SK-N-SH (cell line): ENCODE measurements at regions not wholly inside any gene's neighbourhood (a gene's known extent, or its start where the extent isn't known, plus 50 kb on each side); places are given as distances from the start of the nearest gene placed in this dataset.

Experiments used
- CTCF ChIA-PET: fragments of 300-600, 350-600 bp; formaldehyde crosslinking; extraction: SDS; loops from one replicate; lab custom pipeline; 2021; lab: Yijun Ruan, JAX
- POLR2A ChIA-PET: fragments of 350-600 bp; sonication (Branson Sonifier 250); formaldehyde crosslinking; extraction: SDS; loops from one replicate; lab custom pipeline; 2020; ENCODE audit warnings: antibody characterized with exemption, inconsistent platforms; lab: Yijun Ruan, JAX
- DNase-seq: peaks from one replicate; pipeline ENCODE4 v3.0.0; 2012
- H2AFZ ChIP-seq: fragments of 200-600 bp; sonication (generic); 2 replicates; pipeline ENCODE4 v1.8.1; 2016; ENCODE audit warnings: antibody characterized with exemption, mild to moderate bottlenecking, low read depth
- H3F3A ChIP-seq: fragments of 200-600 bp; sonication (generic); replicated peaks from 2 replicates; pipeline ENCODE3; 2016; ENCODE audit warnings: antibody characterized with exemption, mild to moderate bottlenecking; ENCODE audit not compliant: insufficient read depth
- H3K27ac ChIP-seq, 2 experiments: fragments of 200-500 bp in 1 of 2; fragments of 200-600 bp in 1 of 2; sonication (Bioruptor generic) in 1 of 2; sonication (generic), shearing (Covaris generic) in 1 of 2; 2 replicates each; pipeline versions ENCODE4 v1.5.1 to v1.6.1; 2014 to 2016; ENCODE audit warnings: low read depth in 2 of 2, inconsistent platforms in 1 of 2, low read length in 1 of 2, mild to moderate bottlenecking in 1 of 2, mixed read lengths in 1 of 2
- H3K27me3 ChIP-seq: fragments of 200-600 bp; sonication (generic), shearing (Covaris generic); 2 replicates; pipeline ENCODE4 v1.6.1; 2016; ENCODE audit warnings: mixed run types; ENCODE audit not compliant: insufficient read depth
- H3K36me3 ChIP-seq, 2 experiments: fragments of 200-500 bp in 1 of 2; fragments of 200-600 bp in 1 of 2; sonication (Bioruptor generic) in 1 of 2; sonication (generic) in 1 of 2; replicated peaks in 1 of 2; 2 replicates each; pipeline versions ENCODE3 to v1.5.1; 2014 to 2016; ENCODE audit warnings: low read length in 1 of 2, mild to moderate bottlenecking in 1 of 2; ENCODE audit not compliant: insufficient read depth in 2 of 2, control insufficient read depth in 1 of 2
- H3K4me1 ChIP-seq, 2 experiments: fragments of 200-500 bp in 1 of 2; fragments of 200-600 bp in 1 of 2; sonication (Bioruptor generic) in 1 of 2; sonication (generic), shearing (Covaris generic) in 1 of 2; 2 replicates each; pipeline versions ENCODE4 v1.5.1 to v1.6.1; 2014 to 2016; ENCODE audit warnings: low read depth in 1 of 2, low read length in 1 of 2, mixed run types in 1 of 2; ENCODE audit not compliant: insufficient read depth in 2 of 2, control insufficient read depth in 1 of 2
- H3K4me2 ChIP-seq: fragments of 200-600 bp; sonication (generic), shearing (Covaris generic); 2 replicates; pipeline ENCODE4 v1.6.1; 2017; ENCODE audit warnings: mixed run types
- H3K4me3 ChIP-seq, 2 experiments: fragments of 200-500 bp in 1 of 2; fragments of 200-600 bp in 1 of 2; sonication (Bioruptor generic) in 1 of 2; sonication (generic), shearing (Covaris generic) in 1 of 2; 2 replicates each; pipeline versions ENCODE4 v1.5.1 to v1.8.1; 2014 to 2016; ENCODE audit warnings: low read depth in 2 of 2, inconsistent platforms in 1 of 2, low read length in 1 of 2, mild to moderate bottlenecking in 1 of 2, mixed read lengths in 1 of 2, moderate library complexity in 1 of 2
- H3K79me2 ChIP-seq: fragments of 200-600 bp; sonication (generic); 2 replicates; pipeline ENCODE4 v1.8.1; 2017; ENCODE audit warnings: mild to moderate bottlenecking; ENCODE audit not compliant: insufficient read depth
- H3K9ac ChIP-seq: fragments of 200-600 bp; sonication (generic); 2 replicates; pipeline ENCODE4 v1.6.1; 2017; ENCODE audit warnings: mixed run types
- H3K9me2 ChIP-seq: fragments of 200-600 bp; sonication (generic); 2 replicates; pipeline ENCODE4 v1.6.1; 2017; ENCODE audit warnings: mixed run types
- H3K9me3 ChIP-seq: fragments of 200-600 bp; sonication (generic); 2 replicates; pipeline ENCODE4 v1.6.1; 2017; ENCODE audit warnings: mixed run types, mild to moderate bottlenecking, moderate library complexity
- H4K20me1 ChIP-seq: fragments of 200-600 bp; sonication (generic); 2 replicates; pipeline ENCODE4 v1.6.1; 2017; ENCODE audit warnings: mild to moderate bottlenecking, mixed run types; ENCODE audit not compliant: insufficient read depth
- CTCF ChIP-seq: fragments of 200-600 bp; sonication (generic); IDR thresholded peaks from 2 replicates; pipeline ENCODE4 v1.6.1; 2017; ENCODE audit warnings: antibody characterized with exemption, mild to moderate bottlenecking, moderate library complexity
- ELF1 ChIP-seq: IDR thresholded peaks from 2 replicates; pipeline ENCODE4 v1.4.0; 2012
- EP300 ChIP-seq, 2 experiments: IDR thresholded peaks; 2 replicates each; pipeline versions ENCODE4 v1.4.0 to v1.6.1; 2012; ENCODE audit warnings: borderline replicate concordance in 1 of 2, low read depth in 1 of 2, low read length in 1 of 2
- GABPA ChIP-seq: IDR thresholded peaks from 2 replicates; pipeline ENCODE4 v1.4.0; 2012; ENCODE audit warnings: low read depth, mild to moderate bottlenecking
- GATA2 ChIP-seq: sonication (generic); formaldehyde crosslinking; IDR thresholded peaks from 2 replicates; pipeline ENCODE4 v1.5.0; 2020; ENCODE audit warnings: mild to moderate bottlenecking, missing genetic modification reagents
- MAX ChIP-seq: IDR thresholded peaks from 2 replicates; pipeline ENCODE4 v1.4.0; 2012; ENCODE audit warnings: low read depth
- MXI1 ChIP-seq: IDR thresholded peaks from 2 replicates; pipeline ENCODE4 v1.6.1; 2012; ENCODE audit warnings: mild to moderate bottlenecking, low read depth, low read length, improper control_type of control experiment
- NFIC ChIP-seq: IDR thresholded peaks from 2 replicates; pipeline ENCODE4 v1.4.0; 2012; ENCODE audit warnings: borderline replicate concordance
- NRF1 ChIP-seq: IDR thresholded peaks from 2 replicates; pipeline ENCODE4 v1.6.1; 2012; ENCODE audit warnings: low read depth, mild to moderate bottlenecking, low read length
- RAD21 ChIP-seq: IDR thresholded peaks from 2 replicates; pipeline ENCODE4 v1.6.1; 2012; ENCODE audit warnings: mild to moderate bottlenecking, low read length
- RCOR1 ChIP-seq: fragments of 150-350 bp; IDR thresholded peaks from 2 replicates; pipeline ENCODE4 v1.6.1; 2017; ENCODE audit warnings: antibody characterized with exemption, low read length
- REST ChIP-seq: IDR thresholded peaks from 2 replicates; pipeline ENCODE4 v1.6.1; 2012; ENCODE audit warnings: mild to moderate bottlenecking, low read depth, low read length, moderate library complexity
- SIN3A ChIP-seq: IDR thresholded peaks from 2 replicates; pipeline ENCODE4 v1.6.1; 2012; ENCODE audit warnings: low read depth, mild to moderate bottlenecking, low read length, moderate library complexity, borderline replicate concordance
- SMC3 ChIP-seq: IDR thresholded peaks from 2 replicates; pipeline ENCODE4 v1.6.1; 2012; ENCODE audit warnings: low read depth, low read length, improper control_type of control experiment
- TAF1 ChIP-seq: IDR thresholded peaks from 2 replicates; pipeline ENCODE4 v1.6.1; 2012; ENCODE audit warnings: low read depth, mild to moderate bottlenecking, low read length, moderate library complexity, borderline replicate concordance
- TEAD4 ChIP-seq: IDR thresholded peaks from 2 replicates; pipeline ENCODE4 v1.4.0; 2012; ENCODE audit warnings: mild to moderate bottlenecking, borderline replicate concordance; ENCODE audit not compliant: insufficient read depth
- USF1 ChIP-seq: IDR thresholded peaks from 2 replicates; pipeline ENCODE4 v1.4.0; 2012; ENCODE audit warnings: low read depth, borderline replicate concordance
- YY1 ChIP-seq: IDR thresholded peaks from 2 replicates; pipeline ENCODE4 v1.4.0; 2012; ENCODE audit warnings: low read depth, mild to moderate bottlenecking
- WGBS: methylation state at CpG from one replicate; pipeline ENCODE4 v1.1.6; 2017; ENCODE audit warnings: low lambda C conversion rate; 5-methylcytosine and 5-hydroxymethylcytosine counted together

GRCh38 chr22:48703265-48703941 is 1124.3 kb downstream of the BRD1 start:
- no peaks in the 10 kb centered on the region for H3K9me3 ChIP-seq

GRCh38 chr22:48702573-48703264 is 1125.0 kb downstream of the BRD1 start:
- Histone ChIP-seq H3K9me2 (no peaks in the 10 kb centered on the region), H3K27ac (no peak overlapping the region), H3K79me2 (no peaks in the 10 kb centered on the region), H2AFZ (no peak overlapping the region), H3K9me3 (no peaks in the 10 kb centered on the region), H4K20me1 (no peaks in the 10 kb centered on the region), H3K4me3 (no peak overlapping the region), H3K9ac (no peak overlapping the region), H3K4me1 (peaks cover 0 to 4% of the 10 kb centered on the region in 2 experiments; a peak in 1 of 4 replicates), H3F3A (no peaks in the 10 kb centered on the region), H3K4me2 (no peak overlapping the region), H3K27me3 (no peaks in the 10 kb centered on the region), H3K36me3 (no peaks in the 10 kb centered on the region)
- ChIA-PET POLR2A (no interaction called here), CTCF (no interaction called here)
- no peak for DNase-seq
- no peak for TF ChIP-seq ELF1
- no peak for TF ChIP-seq USF1
- no peak for TF ChIP-seq SMC3
- TF ChIP-seq REST, result no peak
- WGBS, result 50% methylated on average over 13 of the region's 26 CpGs

More at GRCh38 chr22:48703265-48703941, 1124.3 kb downstream of the BRD1 start:
- H3K27me3 ChIP-seq, result no peaks in the 10 kb centered on the region
- H3F3A ChIP-seq, result no peaks in the 10 kb centered on the region
- H3K9me2 ChIP-seq, result no peaks in the 10 kb centered on the region
- H4K20me1 ChIP-seq, result no peaks in the 10 kb centered on the region
- no peak overlapping the region for H3K4me2 ChIP-seq
- POLR2A ChIA-PET, result no interaction called here
- H3K4me3 ChIP-seq, result no peak overlapping the region
- CTCF ChIA-PET, result interaction anchor here (0.7 kb wide), 1 partner anchor 464 kb away, joined by 3 read pairs; no protein-coding TSS in a partner anchor
- no peak overlapping the region for H2AFZ ChIP-seq
- no peak overlapping the region for H3K27ac ChIP-seq
- no peak for DNase-seq
- no peak for TF ChIP-seq NFIC
- TF ChIP-seq GATA2, result no peak
- no peak for TF ChIP-seq CTCF
- no peak for TF ChIP-seq TEAD4
- TF ChIP-seq RAD21, result no peak
- no peak for TF ChIP-seq MAX
- no peak for TF ChIP-seq GABPA
- no peak for TF ChIP-seq YY1
- TF ChIP-seq RCOR1, result no peak
- no peak for TF ChIP-seq TAF1
- TF ChIP-seq MXI1, result no peak
- TF ChIP-seq EP300 (IDR thresholded peaks at IDR 0.05; ENCODE audit: borderline replicate concordance in 1 of 2, low read depth in 1 of 2, low read length in 1 of 2), result no peak
- no peak for TF ChIP-seq NRF1
- TF ChIP-seq SIN3A, result no peak
- H3K36me3 ChIP-seq, result no peaks in the 10 kb centered on the region
- WGBS, result 30% methylated on average over 2 of the region's 17 CpGs
- H3K4me1 ChIP-seq, result peaks cover 0 to 4% of the 10 kb centered on the region in 2 experiments; a peak in 1 of 4 replicates
- H3K9ac ChIP-seq, result no peak overlapping the region
- H3K79me2 ChIP-seq, result no peaks in the 10 kb centered on the region
